Left ventricle myocardium inferior (tissue), 1 donor: ENCODE measurements at regions not wholly inside any gene's neighbourhood (a gene's known extent, or its start where the extent isn't known, plus 50 kb on each side); places are given as distances from the start of the nearest gene placed in this dataset.

ENCODE experiments used
- DNase-seq: peaks from one replicate; pipeline ENCODE4 v3.0.0-alpha.2; 2020
- H3K27ac ChIP-seq: fragments of 200-600 bp; replicated peaks from 2 replicates; pipeline ENCODE4 v1.8.0; 2021
- H3K27me3 ChIP-seq: fragments of 200-600 bp; 2 replicates; pipeline ENCODE4 v1.8.0; 2021; ENCODE audit warnings: low read depth
- H3K36me3 ChIP-seq: fragments of 200-600 bp; 2 replicates; pipeline ENCODE4 v1.8.0; 2021
- H3K4me1 ChIP-seq: fragments of 200-600 bp; 2 replicates; pipeline ENCODE4 v1.8.0; 2021
- H3K4me3 ChIP-seq: fragments of 200-600 bp; 2 replicates; pipeline ENCODE4 v1.8.0; 2021; ENCODE audit warnings: mild to moderate bottlenecking, moderate library complexity
- H3K9me3 ChIP-seq: fragments of 200-600 bp; replicated peaks from 2 replicates; pipeline ENCODE4 v1.8.0; 2021
- CTCF ChIP-seq: fragments of 200-600 bp; IDR thresholded peaks from 2 replicates; pipeline ENCODE4 v1.8.0; 2021; ENCODE audit warnings: antibody characterized with exemption, mild to moderate bottlenecking, borderline replicate concordance
- intact Hi-C: fragments of 100-400 bp; cut with micrococcal nuclease; formaldehyde crosslinking; loops from one replicate; pipeline ENCODE4 v1.11.0; 2022
- donor health status: DM: no; HTN: yes; CAD: no; lungs with severe emphysema.

DNA sequence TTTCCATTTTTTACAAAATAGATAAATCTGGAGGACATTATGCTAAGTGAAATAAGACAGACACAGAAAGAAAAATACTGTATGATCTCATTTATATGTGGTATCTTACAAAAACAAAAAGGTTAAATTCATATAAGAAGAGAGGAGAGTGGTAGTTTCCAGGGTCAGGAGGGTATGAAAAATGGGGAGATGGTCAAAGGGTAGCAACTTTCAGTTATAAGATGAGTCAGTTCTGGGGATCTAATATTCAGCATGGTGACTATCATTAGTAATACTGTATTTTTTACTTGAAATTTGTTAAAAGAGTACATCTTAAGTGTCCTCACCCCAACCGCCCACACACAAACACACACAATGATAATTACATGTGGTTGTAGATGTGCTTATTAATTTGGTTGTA, 1250.1 kb downstream of the SORCS1 start:
- Histone ChIP-seq H3K27me3 (peaks cover 5% of the 10 kb centered on the region), H3K27ac (no peak overlapping the region), H3K9me3 (no peaks in the 10 kb centered on the region), H3K4me1 (no peaks in the 10 kb centered on the region), H3K36me3 (no peaks in the 10 kb centered on the region), H3K4me3 (no peak overlapping the region)
- no peak for DNase-seq
- no peak for TF ChIP-seq CTCF
- intact Hi-C loops: no loop called here

- Histone ChIP-seq H3K36me3 (no peaks in the 10 kb centered on the region), H3K4me3 (no peak overlapping the region), H3K4me1 (no peaks in the 10 kb centered on the region), H3K27ac (no peak overlapping the region), H3K27me3 (peaks cover 5% of the 10 kb centered on the region), H3K9me3 (no peaks in the 10 kb centered on the region)
- DNase-seq: no peak
- TF ChIP-seq CTCF: no peak
- intact Hi-C loops: no loop called here
Observed at GRCh38 chr10:105908701-105909100, 1255.8 kb downstream of the SORCS1 start.

GRCh38 chr10:105885495-105885894, 1244.4 kb downstream of the SORCS3 start:
- intact Hi-C loops: no loop called here
- H3K4me1 ChIP-seq: no peaks in the 10 kb centered on the region
- peaks cover 18% of the 10 kb centered on the region for H3K9me3 ChIP-seq
- H3K27me3 ChIP-seq: no peaks in the 10 kb centered on the region
- no peak overlapping the region for H3K27ac ChIP-seq
- no peaks in the 10 kb centered on the region for H3K36me3 ChIP-seq
- H3K4me3 ChIP-seq: no peak overlapping the region
- TF ChIP-seq CTCF: no peak
- DNase-seq: no peak

- no peaks in the 10 kb centered on the region for H3K27me3 ChIP-seq
- H3K4me3 ChIP-seq: no peak overlapping the region
- no peaks in the 10 kb centered on the region for H3K36me3 ChIP-seq
- no peak for DNase-seq
- TF ChIP-seq CTCF: no peak
- H3K27ac ChIP-seq: no peak overlapping the region
- no peaks in the 10 kb centered on the region for H3K4me1 ChIP-seq
- intact Hi-C loops: no loop called here
- no peaks in the 10 kb centered on the region for H3K9me3 ChIP-seq
Observed at GRCh38 chr10:105879401-105879800, 1238.3 kb downstream of the SORCS3 start.

GRCh38 chr10:105875050-105875449, 1234.0 kb downstream of the SORCS3 start:
- Histone ChIP-seq H3K4me1 (no peaks in the 10 kb centered on the region), H3K27me3 (no peaks in the 10 kb centered on the region), H3K9me3 (peaks cover 31% of the 10 kb centered on the region), H3K27ac (no peak overlapping the region), H3K36me3 (no peaks in the 10 kb centered on the region), H3K4me3 (no peak overlapping the region)
- intact Hi-C loops: no loop called here
- no peak for TF ChIP-seq CTCF
- no peak for DNase-seq

DNA sequence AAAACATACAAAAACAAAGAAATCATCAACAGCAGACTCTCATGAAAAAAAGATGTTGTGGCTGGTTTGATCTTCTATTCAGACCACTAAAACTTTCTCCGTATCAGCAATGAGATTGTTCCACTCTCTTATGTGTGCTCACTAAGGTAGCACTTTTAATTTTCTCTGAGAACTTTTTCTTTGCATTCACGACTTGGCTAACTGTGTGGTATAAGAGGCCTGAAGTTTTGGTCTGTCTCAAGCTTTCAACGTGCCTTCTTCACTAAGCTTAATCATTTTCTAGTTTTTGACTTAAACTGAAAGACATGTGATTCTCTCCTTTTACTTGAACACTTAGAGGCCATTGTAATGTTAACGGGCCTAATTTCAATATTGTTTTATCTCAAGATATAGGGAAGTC, 1231.6 kb downstream of the SORCS3 start:
- no peaks in the 10 kb centered on the region for H3K27me3 ChIP-seq
- H3K4me3 ChIP-seq: no peak overlapping the region
- DNase-seq: no peak
- intact Hi-C loops: no loop called here
- H3K9me3 ChIP-seq: peaks cover 31% of the 10 kb centered on the region
- TF ChIP-seq CTCF: no peak
- no peaks in the 10 kb centered on the region for H3K4me1 ChIP-seq
- H3K36me3 ChIP-seq: no peaks in the 10 kb centered on the region
- no peak overlapping the region for H3K27ac ChIP-seq
